ENCODE measurements at regions not wholly inside any gene's neighbourhood (a gene's known extent, or its start where the extent isn't known, plus 50 kb on each side); places are given as distances from the start of the nearest gene placed in this dataset.

DNA sequence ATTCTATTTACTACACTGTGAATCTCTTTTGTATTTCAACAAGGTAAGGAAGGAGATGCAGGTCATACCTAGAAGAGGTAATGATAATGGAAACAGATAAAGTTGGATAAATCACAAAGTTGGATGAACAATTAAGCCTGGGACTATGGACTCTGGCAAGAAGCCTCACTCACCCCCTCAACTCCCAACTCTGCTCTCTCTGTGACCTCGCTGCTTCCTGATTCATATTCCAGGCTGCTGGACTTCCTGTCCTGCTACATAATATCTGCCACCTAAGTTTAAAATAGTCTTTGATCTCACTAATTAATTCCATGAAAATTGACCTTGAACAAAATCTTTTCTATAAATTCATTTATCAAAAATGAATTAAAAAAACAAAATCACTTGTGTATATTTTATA, 215.3 kb downstream of the CALCRL start:
- Histone ChIP-seq H2BK5ac (ENCODE audit: low read depth, low read length, poor library complexity, severe bottlenecking) (no peak overlapping the region), H3K18ac (ENCODE audit: low read depth, low read length) (no peak overlapping the region)
- no CpG with 5 or more reads among the region's 1 CpG for WGBS, 2 experiments (ENCODE audit: extremely low coverage in 2 of 2, insufficient read length in 1 of 2)

More for the DNA sequence above, 215.3 kb downstream of the CALCRL start:
- no peak overlapping the region for H2BK120ac ChIP-seq (ENCODE audit: low read depth, low read length)
- H3K14ac ChIP-seq (replicated peaks; ENCODE audit: low read depth, low read length) = no peak overlapping the region
- no peak overlapping the region for H3K4ac ChIP-seq (ENCODE audit: low read depth, low read length)
- CTCF ChIA-PET = no interaction called here
- in situ Hi-C loops (cut with MboI; ENCODE audit: low sequenced_read_pairs) (no loop called here), intact Hi-C loops (cut with micrococcal nuclease) (no loop called here), dilution Hi-C loops (cut with HindIII; ENCODE audit: low sequenced_read_pairs, unreplicated experiment) (no loop called here)
- no peaks in the 10 kb centered on the region for H3K4me1 ChIP-seq (ENCODE audit: control insufficient read depth, insufficient read depth, low read length)
- no peaks in the 10 kb centered on the region for H3K9me1 ChIP-seq (ENCODE audit: insufficient read depth, low read length)
- H2BK15ac ChIP-seq (ENCODE audit: low read depth, low read length) = no peak overlapping the region
- no peaks in the 10 kb centered on the region for H3K36me3 ChIP-seq (ENCODE audit: control insufficient read depth, insufficient read depth, low read length)
- H3K9me3 ChIP-seq (ENCODE audit: control insufficient read depth, insufficient read depth, low read length) = no peaks in the 10 kb centered on the region
- H4K5ac ChIP-seq (ENCODE audit: low read depth, low read length) = no peak overlapping the region
- H4K20me1 ChIP-seq (ENCODE audit: insufficient read depth, low read length) = no peaks in the 10 kb centered on the region
- no peak overlapping the region for H2AFZ ChIP-seq (replicated peaks; ENCODE audit: low read length, poor library complexity)
- no peak overlapping the region for H3K56ac ChIP-seq (ENCODE audit: extremely low read depth, insufficient read depth, low read length)
- BruUV-seq (replicated peaks) = no TSS peak
- no peak overlapping the region for H3K23ac ChIP-seq (ENCODE audit: low read depth, low read length)
- H3K4me3 ChIP-seq (ENCODE audit: insufficient read depth, low read depth, low read length) = no peak overlapping the region
- no peak for TF ChIP-seq CHD1 (IDR thresholded peaks at IDR 0.05; ENCODE audit: low read depth, low read length)
- TF ChIP-seq BHLHE40 (IDR thresholded peaks at IDR 0.05; ENCODE audit: low read depth, low read length) = no peak
- TF ChIP-seq MAZ (IDR thresholded peaks at IDR 0.05; ENCODE audit: borderline replicate concordance, low read depth, low read length) = no peak
- TF ChIP-seq MAFK (IDR thresholded peaks at IDR 0.05; ENCODE audit: low read depth, low read length) = no peak
- no peak for TF ChIP-seq MXI1 (IDR thresholded peaks at IDR 0.05; ENCODE audit: borderline replicate concordance, low read depth, low read length)
- no peak for TF ChIP-seq CEBPB (IDR thresholded peaks at IDR 0.05; ENCODE audit: low read depth, low read length)
- TF ChIP-seq RAD21 (IDR thresholded peaks at IDR 0.05; ENCODE audit: low read length) = no peak
- TF ChIP-seq FOS (IDR thresholded peaks at IDR 0.05; ENCODE audit: low read depth, low read length) = no peak
- TF ChIP-seq RFX5 (IDR thresholded peaks at IDR 0.05; ENCODE audit: low read depth, low read length) = no peak
- TF ChIP-seq, protein P1, sequence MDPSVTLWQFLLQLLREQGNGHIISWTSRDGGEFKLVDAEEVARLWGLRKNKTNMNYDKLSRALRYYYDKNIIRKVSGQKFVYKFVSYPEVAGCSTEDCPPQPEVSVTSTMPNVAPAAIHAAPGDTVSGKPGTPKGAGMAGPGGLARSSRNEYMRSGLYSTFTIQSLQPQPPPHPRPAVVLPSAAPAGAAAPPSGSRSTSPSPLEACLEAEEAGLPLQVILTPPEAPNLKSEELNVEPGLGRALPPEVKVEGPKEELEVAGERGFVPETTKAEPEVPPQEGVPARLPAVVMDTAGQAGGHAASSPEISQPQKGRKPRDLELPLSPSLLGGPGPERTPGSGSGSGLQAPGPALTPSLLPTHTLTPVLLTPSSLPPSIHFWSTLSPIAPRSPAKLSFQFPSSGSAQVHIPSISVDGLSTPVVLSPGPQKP (IDR thresholded peaks at IDR 0.05; ENCODE audit: borderline replicate concordance, low read depth, low read length) = no peak
- TF ChIP-seq NFE2L2 (IDR thresholded peaks at IDR 0.05; ENCODE audit: low read depth, low read length) = no peak
- no peak for TF ChIP-seq POLR2A (IDR thresholded peaks at IDR 0.05; ENCODE audit: low read depth, low read length)
- no peak for TF ChIP-seq SMC3 (IDR thresholded peaks at IDR 0.05; ENCODE audit: low read depth, low read length)
- no peak for TF ChIP-seq RCOR1 (IDR thresholded peaks at IDR 0.05; ENCODE audit: insufficient replicate concordance, low read length)
- TF ChIP-seq, protein P2, sequence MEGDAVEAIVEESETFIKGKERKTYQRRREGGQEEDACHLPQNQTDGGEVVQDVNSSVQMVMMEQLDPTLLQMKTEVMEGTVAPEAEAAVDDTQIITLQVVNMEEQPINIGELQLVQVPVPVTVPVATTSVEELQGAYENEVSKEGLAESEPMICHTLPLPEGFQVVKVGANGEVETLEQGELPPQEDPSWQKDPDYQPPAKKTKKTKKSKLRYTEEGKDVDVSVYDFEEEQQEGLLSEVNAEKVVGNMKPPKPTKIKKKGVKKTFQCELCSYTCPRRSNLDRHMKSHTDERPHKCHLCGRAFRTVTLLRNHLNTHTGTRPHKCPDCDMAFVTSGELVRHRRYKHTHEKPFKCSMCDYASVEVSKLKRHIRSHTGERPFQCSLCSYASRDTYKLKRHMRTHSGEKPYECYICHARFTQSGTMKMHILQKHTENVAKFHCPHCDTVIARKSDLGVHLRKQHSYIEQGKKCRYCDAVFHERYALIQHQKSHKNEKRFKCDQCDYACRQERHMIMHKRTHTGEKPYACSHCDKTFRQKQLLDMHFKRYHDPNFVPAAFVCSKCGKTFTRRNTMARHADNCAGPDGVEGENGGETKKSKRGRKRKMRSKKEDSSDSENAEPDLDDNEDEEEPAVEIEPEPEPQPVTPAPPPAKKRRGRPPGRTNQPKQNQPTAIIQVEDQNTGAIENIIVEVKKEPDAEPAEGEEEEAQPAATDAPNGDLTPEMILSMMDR (conservative IDR thresholded peaks at IDR 0.05; ENCODE audit: low read depth, low read length) = no peak
- TF ChIP-seq, protein P3, sequence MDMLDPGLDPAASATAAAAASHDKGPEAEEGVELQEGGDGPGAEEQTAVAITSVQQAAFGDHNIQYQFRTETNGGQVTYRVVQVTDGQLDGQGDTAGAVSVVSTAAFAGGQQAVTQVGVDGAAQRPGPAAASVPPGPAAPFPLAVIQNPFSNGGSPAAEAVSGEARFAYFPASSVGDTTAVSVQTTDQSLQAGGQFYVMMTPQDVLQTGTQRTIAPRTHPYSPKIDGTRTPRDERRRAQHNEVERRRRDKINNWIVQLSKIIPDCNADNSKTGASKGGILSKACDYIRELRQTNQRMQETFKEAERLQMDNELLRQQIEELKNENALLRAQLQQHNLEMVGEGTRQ (IDR thresholded peaks at IDR 0.05; ENCODE audit: low read depth, low read length) = no peak
- no peak overlapping the region for H3K27ac ChIP-seq (ENCODE audit: insufficient read depth, low read length)
- no peak overlapping the region for H2AK9ac ChIP-seq (replicated peaks; ENCODE audit: low read depth, low read length, poor library complexity)
- no peak overlapping the region for H2AK5ac ChIP-seq (ENCODE audit: low read depth, low read length)
- no peak overlapping the region for H3K4me2 ChIP-seq (ENCODE audit: low read depth, low read length)
- no peak overlapping the region for H3K9ac ChIP-seq (ENCODE audit: low read depth, low read length)
- no peak overlapping the region for H2BK20ac ChIP-seq (ENCODE audit: low read depth, low read length)
- no peak for ATAC-seq (ENCODE audit: low read depth)
- DNase-seq = no peak
- no peak overlapping the region for H4K8ac ChIP-seq (ENCODE audit: low read depth in 2 of 2, low read length in 2 of 2)
- H3K27me3 ChIP-seq (ENCODE audit: control insufficient read depth, insufficient read depth, low read length) = no peaks in the 10 kb centered on the region
- no peaks in the 10 kb centered on the region for H3K79me1 ChIP-seq (ENCODE audit: low read depth in 1 of 2, low read length in 2 of 2)
- no peak overlapping the region for H4K91ac ChIP-seq (ENCODE audit: insufficient read depth, low read depth, low read length)
- POLR2A ChIA-PET (ENCODE audit: unreplicated experiment) = no interaction called here
